IMR-90 (cell line): ENCODE measurements at regions not wholly inside any gene's neighbourhood (a gene's known extent, or its start where the extent isn't known, plus 50 kb on each side); places are given as distances from the start of the nearest gene placed in this dataset.

Experiments
- CEBPB ChIP-seq: IDR thresholded peaks from 2 replicates; pipeline ENCODE4 v1.6.1; 2012; ENCODE audit warnings: low read depth, low read length, improper control_type of control experiment
- CHD1 ChIP-seq: IDR thresholded peaks from 2 replicates; pipeline ENCODE4 v1.6.1; 2012; ENCODE audit warnings: low read depth, low read length, improper control_type of control experiment
- FOS ChIP-seq: fragments of 150-350 bp; IDR thresholded peaks from 2 replicates; pipeline ENCODE4 v1.6.1; 2016; ENCODE audit warnings: low read depth, low read length
- MAFK ChIP-seq: IDR thresholded peaks from 2 replicates; pipeline ENCODE4 v1.6.1; 2012; ENCODE audit warnings: low read depth, low read length, improper control_type of control experiment
- MAZ ChIP-seq: IDR thresholded peaks from 2 replicates; pipeline ENCODE4 v1.6.1; 2012; ENCODE audit warnings: low read depth, mild to moderate bottlenecking, low read length, improper control_type of control experiment, moderate library complexity, borderline replicate concordance
- POLR2A ChIP-seq: IDR thresholded peaks from 2 replicates; pipeline ENCODE4 v1.6.1; 2012; ENCODE audit warnings: mild to moderate bottlenecking, low read depth, low read length
- RAD21 ChIP-seq: IDR thresholded peaks from 2 replicates; pipeline ENCODE4 v1.6.1; 2012; ENCODE audit warnings: low read length, improper control_type of control experiment
- RCOR1 ChIP-seq: IDR thresholded peaks from 2 replicates; pipeline ENCODE4 v1.6.1; 2012; ENCODE audit warnings: mild to moderate bottlenecking, low read length, improper control_type of control experiment; ENCODE audit not compliant: insufficient replicate concordance
- RFX5 ChIP-seq: IDR thresholded peaks from 2 replicates; pipeline ENCODE4 v1.8.0; 2012; ENCODE audit warnings: low read depth, mild to moderate bottlenecking, low read length, moderate library complexity
- SMC3 ChIP-seq: fragments of 150-350 bp; IDR thresholded peaks from 2 replicates; pipeline ENCODE4 v1.6.1; 2016; ENCODE audit warnings: low read depth, mild to moderate bottlenecking, antibody characterized with exemption, low read length, moderate library complexity
- TF ChIP-seq, protein P1 (sequence below): conservative IDR thresholded peaks from 2 replicates; pipeline ENCODE4 v1.5.1; 2012; ENCODE audit warnings: mild to moderate bottlenecking, low read depth, low read length, improper control_type of control experiment
- TF ChIP-seq, protein P2 (sequence below): fragments of 150-350 bp; IDR thresholded peaks from 2 replicates; pipeline ENCODE4 v1.6.1; 2017; ENCODE audit warnings: mild to moderate bottlenecking, antibody characterized with exemption, low read length, low read depth
- TF ChIP-seq, protein P3 (sequence below): fragments of 150-350 bp; IDR thresholded peaks from 2 replicates; pipeline ENCODE4 v1.6.1; 2016; ENCODE audit warnings: low read depth, mild to moderate bottlenecking, low read length, moderate library complexity, borderline replicate concordance

DNA sequence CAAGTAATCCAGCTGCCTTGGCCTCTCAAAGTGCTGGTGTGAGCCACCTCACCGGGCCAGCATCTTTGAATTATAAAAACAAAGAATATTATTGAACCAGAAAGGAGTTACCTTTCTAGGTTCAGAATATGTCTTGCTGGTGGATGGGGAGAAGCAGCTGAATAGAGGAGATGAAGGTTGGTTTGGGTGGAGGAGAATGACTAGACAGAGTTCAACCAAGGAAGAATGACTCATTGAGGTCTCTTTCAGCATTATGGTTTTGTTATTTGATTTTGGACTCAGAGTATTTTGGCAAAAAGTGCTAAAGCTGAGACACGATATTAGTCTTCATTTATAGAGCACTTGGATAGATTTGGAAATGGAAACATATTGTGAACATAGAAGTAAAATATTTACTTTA lies 75.2 kb upstream of the MPDZ start:
- TF ChIP-seq, protein P1, sequence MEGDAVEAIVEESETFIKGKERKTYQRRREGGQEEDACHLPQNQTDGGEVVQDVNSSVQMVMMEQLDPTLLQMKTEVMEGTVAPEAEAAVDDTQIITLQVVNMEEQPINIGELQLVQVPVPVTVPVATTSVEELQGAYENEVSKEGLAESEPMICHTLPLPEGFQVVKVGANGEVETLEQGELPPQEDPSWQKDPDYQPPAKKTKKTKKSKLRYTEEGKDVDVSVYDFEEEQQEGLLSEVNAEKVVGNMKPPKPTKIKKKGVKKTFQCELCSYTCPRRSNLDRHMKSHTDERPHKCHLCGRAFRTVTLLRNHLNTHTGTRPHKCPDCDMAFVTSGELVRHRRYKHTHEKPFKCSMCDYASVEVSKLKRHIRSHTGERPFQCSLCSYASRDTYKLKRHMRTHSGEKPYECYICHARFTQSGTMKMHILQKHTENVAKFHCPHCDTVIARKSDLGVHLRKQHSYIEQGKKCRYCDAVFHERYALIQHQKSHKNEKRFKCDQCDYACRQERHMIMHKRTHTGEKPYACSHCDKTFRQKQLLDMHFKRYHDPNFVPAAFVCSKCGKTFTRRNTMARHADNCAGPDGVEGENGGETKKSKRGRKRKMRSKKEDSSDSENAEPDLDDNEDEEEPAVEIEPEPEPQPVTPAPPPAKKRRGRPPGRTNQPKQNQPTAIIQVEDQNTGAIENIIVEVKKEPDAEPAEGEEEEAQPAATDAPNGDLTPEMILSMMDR: no peak
- TF ChIP-seq POLR2A: no peak
- no peak for TF ChIP-seq MAFK
- no peak for TF ChIP-seq RAD21
- TF ChIP-seq FOS: no peak
- TF ChIP-seq MAZ: no peak
- TF ChIP-seq, protein P2, sequence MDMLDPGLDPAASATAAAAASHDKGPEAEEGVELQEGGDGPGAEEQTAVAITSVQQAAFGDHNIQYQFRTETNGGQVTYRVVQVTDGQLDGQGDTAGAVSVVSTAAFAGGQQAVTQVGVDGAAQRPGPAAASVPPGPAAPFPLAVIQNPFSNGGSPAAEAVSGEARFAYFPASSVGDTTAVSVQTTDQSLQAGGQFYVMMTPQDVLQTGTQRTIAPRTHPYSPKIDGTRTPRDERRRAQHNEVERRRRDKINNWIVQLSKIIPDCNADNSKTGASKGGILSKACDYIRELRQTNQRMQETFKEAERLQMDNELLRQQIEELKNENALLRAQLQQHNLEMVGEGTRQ: no peak
- no peak for TF ChIP-seq RFX5
- no peak for TF ChIP-seq RCOR1
- TF ChIP-seq SMC3: no peak
- TF ChIP-seq CEBPB: no peak
- no peak for TF ChIP-seq CHD1
- TF ChIP-seq, protein P3, sequence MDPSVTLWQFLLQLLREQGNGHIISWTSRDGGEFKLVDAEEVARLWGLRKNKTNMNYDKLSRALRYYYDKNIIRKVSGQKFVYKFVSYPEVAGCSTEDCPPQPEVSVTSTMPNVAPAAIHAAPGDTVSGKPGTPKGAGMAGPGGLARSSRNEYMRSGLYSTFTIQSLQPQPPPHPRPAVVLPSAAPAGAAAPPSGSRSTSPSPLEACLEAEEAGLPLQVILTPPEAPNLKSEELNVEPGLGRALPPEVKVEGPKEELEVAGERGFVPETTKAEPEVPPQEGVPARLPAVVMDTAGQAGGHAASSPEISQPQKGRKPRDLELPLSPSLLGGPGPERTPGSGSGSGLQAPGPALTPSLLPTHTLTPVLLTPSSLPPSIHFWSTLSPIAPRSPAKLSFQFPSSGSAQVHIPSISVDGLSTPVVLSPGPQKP: no peak
